Endodermal cell (in vitro differentiated cells): ENCODE measurements at regions not wholly inside any gene's neighbourhood (a gene's known extent, or its start where the extent isn't known, plus 50 kb on each side); places are given as distances from the start of the nearest gene placed in this dataset.

ENCODE experiments used
- DNase-seq: peaks from one replicate; pipeline ENCODE4 v3.0.0-alpha.2; 2017
- H3K27ac ChIP-seq: 2 replicates; pipeline ENCODE4 v1.5.1; 2013; ENCODE audit warnings: mild to moderate bottlenecking, low read depth, low read length, moderate library complexity
- H3K27me3 ChIP-seq: 2 replicates; pipeline ENCODE4 v1.6.1; 2013; ENCODE audit warnings: mild to moderate bottlenecking, low read length, moderate library complexity; ENCODE audit not compliant: insufficient read depth, control insufficient read depth, poor library complexity, severe bottlenecking
- H3K36me3 ChIP-seq: 2 replicates; pipeline ENCODE4 v1.7.0; 2013; ENCODE audit warnings: mild to moderate bottlenecking, low read length, moderate library complexity; ENCODE audit not compliant: control insufficient read depth, insufficient read depth
- H3K4me1 ChIP-seq: one replicate; pipeline ENCODE4 v1.7.0; 2013; ENCODE audit warnings: low read length; ENCODE audit not compliant: control insufficient read depth, insufficient read depth
- H3K4me3 ChIP-seq: 2 replicates; pipeline ENCODE4 v1.5.1; 2013; ENCODE audit warnings: mild to moderate bottlenecking, low read length, moderate library complexity
- H3K9ac ChIP-seq: 2 replicates; pipeline ENCODE4 v1.6.1; 2013; ENCODE audit warnings: mild to moderate bottlenecking, low read length, moderate library complexity; ENCODE audit not compliant: poor library complexity, severe bottlenecking; ENCODE audit errors: extremely low read depth
- H3K9me3 ChIP-seq: 2 replicates; pipeline ENCODE4 v1.6.1; 2013; ENCODE audit warnings: mild to moderate bottlenecking, low read length, moderate library complexity; ENCODE audit not compliant: control insufficient read depth
- H3K27ac Mint-ChIP-seq: 2 replicates; pipeline ENCODE4 v1.8.0; 2020; ENCODE audit warnings: mixed read lengths
- H3K27me3 Mint-ChIP-seq: 2 replicates; pipeline ENCODE4 v1.8.0; 2021; ENCODE audit warnings: mild to moderate bottlenecking, mixed read lengths; ENCODE audit not compliant: insufficient read depth
- H3K36me3 Mint-ChIP-seq: 2 replicates; pipeline ENCODE4 v1.8.0; 2020; ENCODE audit warnings: low read depth, mixed read lengths
- H3K4me1 Mint-ChIP-seq: 2 replicates; pipeline ENCODE4 v1.8.0; 2020; ENCODE audit warnings: mixed read lengths
- H3K4me3 Mint-ChIP-seq: 2 replicates; pipeline ENCODE4 v1.8.0; 2020; ENCODE audit warnings: mild to moderate bottlenecking, moderate library complexity, mixed read lengths
- H3K9me3 Mint-ChIP-seq: 2 replicates; pipeline ENCODE4 v1.8.0; 2020; ENCODE audit warnings: mild to moderate bottlenecking, mixed read lengths
- WGBS, 2 experiments: methylation state at CpG; one replicate each; pipeline versions ENCODE4 v1.1.5 to v1.1.7; 2013; ENCODE audit warnings: missing lambda C conversion rate in 2 of 2, mixed read lengths in 1 of 2; ENCODE audit not compliant: insufficient coverage in 1 of 2, insufficient read length in 1 of 2; 5-methylcytosine and 5-hydroxymethylcytosine counted together
- TF ChIP-seq, protein P1 (sequence below): fragments of 200-600 bp; sonication (generic); conservative IDR thresholded peaks from 2 replicates; pipeline ENCODE4 v1.5.0; 2021; ENCODE audit warnings: antibody characterized with exemption, mild to moderate bottlenecking

DNA sequence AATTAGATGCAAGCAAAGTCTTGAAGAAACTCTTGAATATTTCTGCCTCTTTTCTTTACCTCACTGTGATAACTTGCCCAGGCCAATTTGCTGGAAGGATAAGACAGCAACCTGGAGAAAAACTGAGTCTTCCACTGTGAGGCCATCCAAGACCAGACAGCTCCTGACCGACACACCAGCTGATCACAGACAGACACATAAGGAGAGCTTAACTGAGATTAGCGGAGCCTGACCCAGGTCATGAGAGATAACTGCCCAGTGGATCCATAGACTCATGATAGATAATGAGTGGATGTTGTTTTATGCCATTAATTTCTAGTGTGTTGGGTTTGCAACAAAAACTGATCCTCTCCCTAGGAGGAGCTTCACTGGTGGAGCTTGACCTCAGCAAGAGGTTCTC is 64.4 kb upstream of the NOX3 start:
- DNase-seq, result no peak
- 80 to 99% methylated on average over 1 to 2 of the region's 2 CpGs for WGBS, 2 experiments
- no peak overlapping the region for H3K4me3 ChIP-seq
- H3K27me3 Mint-ChIP-seq, result no peaks in the 10 kb centered on the region
- H3K27me3 ChIP-seq, result no peaks in the 10 kb centered on the region
- TF ChIP-seq, protein P1, sequence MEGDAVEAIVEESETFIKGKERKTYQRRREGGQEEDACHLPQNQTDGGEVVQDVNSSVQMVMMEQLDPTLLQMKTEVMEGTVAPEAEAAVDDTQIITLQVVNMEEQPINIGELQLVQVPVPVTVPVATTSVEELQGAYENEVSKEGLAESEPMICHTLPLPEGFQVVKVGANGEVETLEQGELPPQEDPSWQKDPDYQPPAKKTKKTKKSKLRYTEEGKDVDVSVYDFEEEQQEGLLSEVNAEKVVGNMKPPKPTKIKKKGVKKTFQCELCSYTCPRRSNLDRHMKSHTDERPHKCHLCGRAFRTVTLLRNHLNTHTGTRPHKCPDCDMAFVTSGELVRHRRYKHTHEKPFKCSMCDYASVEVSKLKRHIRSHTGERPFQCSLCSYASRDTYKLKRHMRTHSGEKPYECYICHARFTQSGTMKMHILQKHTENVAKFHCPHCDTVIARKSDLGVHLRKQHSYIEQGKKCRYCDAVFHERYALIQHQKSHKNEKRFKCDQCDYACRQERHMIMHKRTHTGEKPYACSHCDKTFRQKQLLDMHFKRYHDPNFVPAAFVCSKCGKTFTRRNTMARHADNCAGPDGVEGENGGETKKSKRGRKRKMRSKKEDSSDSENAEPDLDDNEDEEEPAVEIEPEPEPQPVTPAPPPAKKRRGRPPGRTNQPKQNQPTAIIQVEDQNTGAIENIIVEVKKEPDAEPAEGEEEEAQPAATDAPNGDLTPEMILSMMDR, result no peak
- no peak overlapping the region for H3K27ac Mint-ChIP-seq
- no peaks in the 10 kb centered on the region for H3K36me3 Mint-ChIP-seq
- H3K9me3 ChIP-seq, result no peaks in the 10 kb centered on the region
- no peaks in the 10 kb centered on the region for H3K36me3 ChIP-seq
- no peak overlapping the region for H3K9ac ChIP-seq
- peaks cover 13% of the 10 kb centered on the region for H3K4me1 Mint-ChIP-seq
- H3K9me3 Mint-ChIP-seq, result peaks cover under 1% of the 10 kb centered on the region
- H3K4me3 Mint-ChIP-seq, result no peak overlapping the region
- H3K4me1 ChIP-seq, result peaks cover 5% of the 10 kb centered on the region
- H3K27ac ChIP-seq, result no peak overlapping the region

DNA sequence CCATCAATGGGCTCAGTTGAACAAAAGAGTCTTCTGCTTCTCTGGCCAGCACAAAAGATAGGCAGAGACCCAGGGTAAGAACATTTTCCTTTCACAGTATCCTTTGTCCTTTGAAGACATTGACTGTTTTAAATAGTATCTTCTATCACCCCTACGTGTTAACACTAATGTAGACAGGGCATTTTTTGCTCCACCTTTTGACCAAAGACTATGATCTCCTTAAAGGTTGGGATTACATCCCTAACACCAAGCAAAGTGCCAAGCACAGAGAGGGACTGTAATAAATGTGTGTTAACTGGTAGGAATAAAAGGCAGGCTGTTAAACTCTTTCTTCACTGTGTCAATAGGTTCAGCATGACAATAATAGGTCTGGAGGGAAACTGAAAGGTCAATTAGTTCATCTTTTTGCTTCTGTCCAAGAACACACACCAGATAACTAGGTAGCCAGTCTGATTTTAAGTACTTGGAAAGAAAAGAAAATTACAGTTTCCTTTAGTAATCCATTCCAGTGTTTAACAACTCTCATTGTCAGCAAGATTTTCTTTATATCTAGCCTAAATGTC is 63.6 kb upstream of the NOX3 start:
- H3K9me3 Mint-ChIP-seq, result peaks cover 4% of the 10 kb centered on the region
- no peak overlapping the region for H3K4me3 Mint-ChIP-seq
- H3K36me3 Mint-ChIP-seq, result no peaks in the 10 kb centered on the region
- H3K27ac ChIP-seq, result peak overlapping the region; percentile 44
- no peak overlapping the region for H3K4me3 ChIP-seq
- no peaks in the 10 kb centered on the region for H3K36me3 ChIP-seq
- WGBS, 2 experiments, result 100% methylated on average over 1 of the region's 1 CpG; no CpG with 5 or more reads in 1 of the 2 experiments
- no peaks in the 10 kb centered on the region for H3K27me3 ChIP-seq
- H3K9ac ChIP-seq, result no peak overlapping the region
- H3K4me1 ChIP-seq, result peaks cover 5% of the 10 kb centered on the region
- H3K27me3 Mint-ChIP-seq, result no peaks in the 10 kb centered on the region
- peaks cover 11% of the 10 kb centered on the region for H3K4me1 Mint-ChIP-seq
- H3K27ac Mint-ChIP-seq, result no peak overlapping the region
- no peaks in the 10 kb centered on the region for H3K9me3 ChIP-seq
- no peak for DNase-seq
- TF ChIP-seq, protein P1, result no peak

DNA sequence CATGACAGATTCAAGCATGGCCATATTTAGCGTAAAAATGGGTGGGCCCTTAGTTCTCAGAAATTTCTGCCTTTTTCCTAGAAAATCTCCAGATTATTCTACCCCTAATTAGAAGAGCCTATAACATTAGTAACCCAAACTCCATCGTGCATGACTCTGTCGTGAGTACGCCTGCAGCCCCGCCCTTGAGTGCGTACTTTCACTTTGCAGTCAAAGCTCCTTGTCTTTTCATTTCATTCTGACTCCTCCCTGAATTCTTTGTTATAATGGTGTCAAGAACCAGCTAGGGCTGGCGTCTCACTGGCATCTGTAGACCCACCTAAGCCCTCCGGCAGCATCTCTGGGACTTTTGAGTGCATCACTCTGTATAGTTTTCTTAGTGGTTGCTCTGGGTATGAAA is 61.7 kb upstream of the NOX3 start:
- 92 to 98% methylated on average over 7 to 8 of the region's 8 CpGs for WGBS, 2 experiments
- Mint-ChIP-seq H3K4me3 (no peak overlapping the region), H3K27me3 (no peaks in the 10 kb centered on the region), H3K36me3 (no peaks in the 10 kb centered on the region), H3K4me1 (peaks cover 3% of the 10 kb centered on the region), H3K27ac (no peak overlapping the region), H3K9me3 (peaks cover 7% of the 10 kb centered on the region)
- Histone ChIP-seq H3K9me3 (no peaks in the 10 kb centered on the region), H3K9ac (no peak overlapping the region), H3K36me3 (no peaks in the 10 kb centered on the region), H3K4me3 (no peak overlapping the region), H3K4me1 (no peaks in the 10 kb centered on the region), H3K27me3 (no peaks in the 10 kb centered on the region), H3K27ac (no peak overlapping the region)
- DNase-seq, result no peak
- TF ChIP-seq, protein P1, result no peak
